CD14-positive monocyte (primary cell): ENCODE measurements at regions not wholly inside any gene's neighbourhood (a gene's known extent, or its start where the extent isn't known, plus 50 kb on each side); places are given as distances from the start of the nearest gene placed in this dataset.

Source experiments
- DNase-seq, 3 donors: peaks; one replicate each; pipeline ENCODE4 v3.0.0-alpha.2; 2011 to 2022
- H2AFZ ChIP-seq: 2 replicates; pipeline ENCODE4 v1.6.0; 2012; ENCODE audit warnings: mild to moderate bottlenecking, low read depth, low read length, inconsistent platforms; ENCODE audit not compliant: insufficient read depth, poor library complexity, severe bottlenecking
- H3K27ac ChIP-seq, 2 donors: 1 replicate in 1 of 2; 2 replicates in 1 of 2; pipeline ENCODE4 v1.5.1; 2012 to 2013; ENCODE audit warnings: low read length in 2 of 2, control low read depth in 1 of 2, inconsistent platforms in 1 of 2, low read depth in 1 of 2, mild to moderate bottlenecking in 1 of 2
- H3K27me3 ChIP-seq, 2 donors: one replicate each; pipeline versions ENCODE4 v1.6.0 to v1.6.1; 2011 to 2013; ENCODE audit warnings: low read length in 2 of 2; ENCODE audit not compliant: control insufficient read depth in 2 of 2, insufficient read depth in 2 of 2
- H3K36me3 ChIP-seq, 2 donors: replicated peaks in 1 of 2; 1 replicate in 1 of 2; 2 replicates in 1 of 2; pipeline versions ENCODE4 v1.5.1 to v1.6.1; 2012 to 2013; ENCODE audit warnings: low read length in 2 of 2, control low read depth in 1 of 2, inconsistent platforms in 1 of 2, mild to moderate bottlenecking in 1 of 2; ENCODE audit not compliant: insufficient read depth in 2 of 2, control insufficient read depth in 1 of 2
- H3K4me1 ChIP-seq, 2 donors: 1 replicate in 1 of 2; 2 replicates in 1 of 2; pipeline versions ENCODE4 v1.5.1 to v1.6.1; 2012 to 2013; ENCODE audit warnings: low read length in 2 of 2, control low read depth in 1 of 2, inconsistent platforms in 1 of 2, mild to moderate bottlenecking in 1 of 2, moderate library complexity in 1 of 2; ENCODE audit not compliant: insufficient read depth in 2 of 2, control insufficient read depth in 1 of 2
- H3K4me2 ChIP-seq: replicated peaks from 2 replicates; pipeline ENCODE3; 2012; ENCODE audit warnings: low read length, moderate library complexity, mild to moderate bottlenecking; ENCODE audit not compliant: poor library complexity, severe bottlenecking; ENCODE audit errors: extremely low read depth
- H3K4me3 ChIP-seq, 3 experiments: fragments of 200-600 bp in 1 of 3; sonication (generic) in 1 of 3; replicated peaks in 1 of 3; 1 replicate in 2 of 3; 2 replicates in 1 of 3; pipeline ENCODE4 v1.5.1; 2011 to 2013; ENCODE audit warnings: low read length in 3 of 3, mild to moderate bottlenecking in 3 of 3, control low read depth in 2 of 3, low read depth in 2 of 3, inconsistent platforms in 1 of 3, moderate library complexity in 1 of 3
- H3K79me2 ChIP-seq: 2 replicates; pipeline ENCODE4 v1.6.0; 2012; ENCODE audit warnings: mild to moderate bottlenecking, control low read depth, inconsistent platforms, low read length, moderate library complexity; ENCODE audit not compliant: insufficient read depth
- H3K9ac ChIP-seq: 2 replicates; pipeline ENCODE4 v1.6.0; 2017; ENCODE audit warnings: low read length, mild to moderate bottlenecking; ENCODE audit not compliant: insufficient read depth, poor library complexity, severe bottlenecking
- H3K9me3 ChIP-seq, 2 donors: replicated peaks in 1 of 2; 1 replicate in 1 of 2; 2 replicates in 1 of 2; pipeline versions ENCODE4 v1.5.1 to v1.6.1; 2012 to 2013; ENCODE audit warnings: low read length in 2 of 2, control low read depth in 1 of 2; ENCODE audit not compliant: control insufficient read depth in 1 of 2, insufficient read depth in 1 of 2
- H4K20me1 ChIP-seq: 2 replicates; pipeline ENCODE4 v1.6.0; 2012; ENCODE audit warnings: mild to moderate bottlenecking, low read length, control low read depth, moderate library complexity; ENCODE audit not compliant: insufficient read depth
- H3K27ac Mint-ChIP-seq, 7 donors: one replicate each; pipeline ENCODE4 v1.8.0; 2020; ENCODE audit warnings: mild to moderate bottlenecking in 7 of 7, mixed read lengths in 7 of 7, moderate library complexity in 6 of 7, inconsistent platforms in 2 of 7
- H3K27me3 Mint-ChIP-seq, 3 donors: one replicate each; pipeline ENCODE4 v1.8.0; 2021 to 2022; ENCODE audit warnings: low read depth in 3 of 3, mild to moderate bottlenecking in 3 of 3, mixed read lengths in 3 of 3, moderate library complexity in 3 of 3, inconsistent platforms in 1 of 3
- H3K36me3 Mint-ChIP-seq, 2 donors: one replicate each; pipeline ENCODE4 v1.8.0; 2020; ENCODE audit warnings: mixed read lengths in 2 of 2, inconsistent platforms in 1 of 2, mild to moderate bottlenecking in 1 of 2
- H3K4me1 Mint-ChIP-seq: one replicate; pipeline ENCODE4 v1.8.0; 2020; ENCODE audit warnings: mild to moderate bottlenecking, mixed read lengths
- H3K4me3 Mint-ChIP-seq, 2 donors: one replicate each; pipeline ENCODE4 v1.8.0; 2020; ENCODE audit warnings: mild to moderate bottlenecking in 2 of 2, mixed read lengths in 2 of 2, moderate library complexity in 1 of 2
- H3K9me3 Mint-ChIP-seq, 7 donors: one replicate each; pipeline ENCODE4 v1.8.0; 2020 to 2022; ENCODE audit warnings: mixed read lengths in 7 of 7, mild to moderate bottlenecking in 6 of 7, moderate library complexity in 6 of 7, inconsistent platforms in 2 of 7
- WGBS: methylation state at CpG from one replicate; pipeline ENCODE4 v1.1.5; 2013; ENCODE audit warnings: missing lambda C conversion rate; ENCODE audit not compliant: insufficient coverage; 5-methylcytosine and 5-hydroxymethylcytosine counted together
- intact Hi-C, 2 donors: fragments of 100-400 bp; cut with micrococcal nuclease; formaldehyde crosslinking; loops; one replicate each; pipeline versions ENCODE4 v1.15.0 to v1.15.1; 2023
- TF ChIP-seq, protein P1 (sequence below): fragments of 200-600 bp; IDR thresholded peaks from one replicate; pipeline ENCODE4 v1.8.0; 2022; ENCODE audit warnings: antibody characterized with exemption, mild to moderate bottlenecking

DNA sequence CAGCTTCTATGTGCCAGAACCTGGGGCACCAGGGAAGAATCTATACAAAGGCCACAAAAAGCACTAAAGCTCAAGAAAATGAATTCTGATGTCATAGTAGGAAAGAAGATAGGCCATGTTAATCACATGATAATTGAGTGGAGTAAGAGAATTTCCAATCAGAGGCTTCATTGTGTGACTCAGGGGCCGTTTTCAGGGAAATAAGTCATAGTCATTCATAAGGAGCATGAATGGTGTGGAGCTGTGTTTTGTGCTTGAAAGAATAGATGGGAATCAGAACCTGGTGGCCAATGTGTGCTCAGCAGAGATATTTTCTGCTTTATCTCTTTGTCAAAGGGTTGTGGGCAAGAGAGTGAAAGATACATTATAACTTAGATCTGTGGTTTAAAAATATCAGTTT lies 102.4 kb upstream of the ZDHHC15 start:
- Mint-ChIP-seq H3K4me3 (no peak overlapping the region), H3K27ac (no peak overlapping the region), H3K36me3 (no peaks in the 10 kb centered on the region), H3K4me1 (no peaks in the 10 kb centered on the region), H3K9me3 (peaks cover 0 to 4% (median under 1%) of the 10 kb centered on the region in 7 donors), H3K27me3 (peaks cover 0 to 4% (median 2%) of the 10 kb centered on the region in 3 donors)
- Histone ChIP-seq H3K79me2 (no peaks in the 10 kb centered on the region), H3K27ac (no peak overlapping the region), H3K9ac (no peak overlapping the region), H3K27me3 (no peaks in the 10 kb centered on the region), H3K4me1 (no peaks in the 10 kb centered on the region), H2AFZ (no peak overlapping the region), H3K36me3 (no peaks in the 10 kb centered on the region), H3K4me2 (no peak overlapping the region), H4K20me1 (no peaks in the 10 kb centered on the region), H3K4me3 (no peak overlapping the region), H3K9me3 (no peaks in the 10 kb centered on the region)
- no peak for DNase-seq
- WGBS, result 67% methylated on average over 1 of the region's 1 CpG
- TF ChIP-seq, protein P1, sequence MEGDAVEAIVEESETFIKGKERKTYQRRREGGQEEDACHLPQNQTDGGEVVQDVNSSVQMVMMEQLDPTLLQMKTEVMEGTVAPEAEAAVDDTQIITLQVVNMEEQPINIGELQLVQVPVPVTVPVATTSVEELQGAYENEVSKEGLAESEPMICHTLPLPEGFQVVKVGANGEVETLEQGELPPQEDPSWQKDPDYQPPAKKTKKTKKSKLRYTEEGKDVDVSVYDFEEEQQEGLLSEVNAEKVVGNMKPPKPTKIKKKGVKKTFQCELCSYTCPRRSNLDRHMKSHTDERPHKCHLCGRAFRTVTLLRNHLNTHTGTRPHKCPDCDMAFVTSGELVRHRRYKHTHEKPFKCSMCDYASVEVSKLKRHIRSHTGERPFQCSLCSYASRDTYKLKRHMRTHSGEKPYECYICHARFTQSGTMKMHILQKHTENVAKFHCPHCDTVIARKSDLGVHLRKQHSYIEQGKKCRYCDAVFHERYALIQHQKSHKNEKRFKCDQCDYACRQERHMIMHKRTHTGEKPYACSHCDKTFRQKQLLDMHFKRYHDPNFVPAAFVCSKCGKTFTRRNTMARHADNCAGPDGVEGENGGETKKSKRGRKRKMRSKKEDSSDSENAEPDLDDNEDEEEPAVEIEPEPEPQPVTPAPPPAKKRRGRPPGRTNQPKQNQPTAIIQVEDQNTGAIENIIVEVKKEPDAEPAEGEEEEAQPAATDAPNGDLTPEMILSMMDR, result no peak
- intact Hi-C loops, result no loop called here

DNA sequence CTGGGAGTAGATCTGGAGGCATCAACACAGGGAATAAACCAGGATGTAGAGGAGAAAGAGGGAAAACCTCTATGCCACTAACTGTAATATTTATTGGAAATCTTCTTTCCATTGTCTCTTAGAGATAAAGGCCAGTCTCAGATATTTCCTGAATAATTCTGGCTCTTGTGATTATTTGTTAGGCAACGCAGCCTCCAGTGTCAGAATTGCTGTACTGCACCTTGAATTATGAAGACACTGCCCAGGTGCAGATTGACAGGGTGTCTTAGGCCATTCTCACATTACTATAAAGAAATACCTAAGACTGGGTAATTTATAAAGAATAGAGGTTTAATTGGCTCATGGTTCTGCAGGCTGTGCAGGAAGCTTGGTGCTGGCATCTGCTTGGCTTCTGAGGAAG lies 100.7 kb upstream of the ZDHHC15 start:
- Histone ChIP-seq H3K4me2 (no peak overlapping the region), H4K20me1 (no peaks in the 10 kb centered on the region), H3K36me3 (no peaks in the 10 kb centered on the region), H3K79me2 (no peaks in the 10 kb centered on the region), H3K27ac (no peak overlapping the region), H3K9ac (no peak overlapping the region), H2AFZ (no peak overlapping the region), H3K4me3 (no peak overlapping the region), H3K9me3 (no peaks in the 10 kb centered on the region), H3K27me3 (no peaks in the 10 kb centered on the region), H3K4me1 (no peaks in the 10 kb centered on the region)
- WGBS, result no CpG with 5 or more reads among the region's 1 CpG
- DNase-seq, result no peak
- Mint-ChIP-seq H3K27me3 (peaks cover 0 to 4% (median 3%) of the 10 kb centered on the region in 3 donors), H3K9me3 (peaks cover 0 to 8% (median 2%) of the 10 kb centered on the region in 7 donors), H3K4me3 (no peak overlapping the region), H3K27ac (no peak overlapping the region), H3K4me1 (no peaks in the 10 kb centered on the region), H3K36me3 (no peaks in the 10 kb centered on the region)
- TF ChIP-seq, protein P1, result no peak
- intact Hi-C loops, result no loop called here
